Uterus (tissue), 2 donors: ENCODE measurements at regions not wholly inside any gene's neighbourhood (a gene's known extent, or its start where the extent isn't known, plus 50 kb on each side); places are given as distances from the start of the nearest gene placed in this dataset.
"Not testable (repeated sequence)": the region's sequence is repeated elsewhere in the genome, so short reads cannot be mapped to it uniquely, and the experiment has no call there.

Experiments used
- CTCF ChIP-seq, 4 experiments: fragments of 200-600 bp in 2 of 4; fragments of 450-650 bp in 2 of 4; sonication (generic) in 2 of 4; IDR thresholded peaks; one replicate each; pipeline ENCODE4 v1.5.1; 2016 to 2019; ENCODE audit warnings: antibody characterized with exemption in 4 of 4, mild to moderate bottlenecking in 2 of 4, moderate library complexity in 1 of 4
- POLR2A ChIP-seq, 2 donors: fragments of 450-650 bp; IDR thresholded peaks; one replicate each; pipeline ENCODE4 v1.6.1; 2016; ENCODE audit warnings: antibody characterized with exemption in 2 of 2, mild to moderate bottlenecking in 1 of 2, moderate library complexity in 1 of 2

GRCh38 chr14:40960257-40960656 lies 646.4 kb upstream of the LRFN5 start:
- not testable (repeated sequence) for TF ChIP-seq CTCF, POLR2A (IDR thresholded peaks at IDR 0.05)
